HEK293 (cell line): ENCODE measurements at regions not wholly inside any gene's neighbourhood (a gene's known extent, or its start where the extent isn't known, plus 50 kb on each side); places are given as distances from the start of the nearest gene placed in this dataset.
A peak's percentile ranks its signal among the peaks of the same experiment; 100 is the strongest.

ENCODE experiments used
- CTCF ChIA-PET: fragments of 350-600 bp; formaldehyde crosslinking; extraction: SDS; loops from one replicate; lab custom pipeline; 2021; ENCODE audit warnings: antibody characterized with exemption; lab: Yijun Ruan, JAX
- POLR2A ChIA-PET: fragments of 300-600 bp; formaldehyde crosslinking; extraction: SDS; loops from one replicate; lab custom pipeline; 2020; ENCODE audit warnings: antibody characterized with exemption, inconsistent platforms; lab: Yijun Ruan, JAX
- H3K27ac ChIP-seq: fragments of 200-500 bp; sonication (Bioruptor generic); 2 replicates; pipeline ENCODE4 v1.5.1; 2014; ENCODE audit warnings: low read depth, low read length, control low read depth, inconsistent platforms; ENCODE audit errors: extremely low read depth
- H3K36me3 ChIP-seq, 2 experiments: fragments of 200-500 bp in 1 of 2; sonication (Bioruptor generic) in 1 of 2; 1 replicate in 1 of 2; 2 replicates in 1 of 2; pipeline ENCODE4 v1.5.1; 2014 to 2017; ENCODE audit warnings: inconsistent platforms in 2 of 2, low read length in 2 of 2; ENCODE audit not compliant: control insufficient read depth in 2 of 2, insufficient read depth in 1 of 2
- H3K4me1 ChIP-seq: fragments of 200-500 bp; sonication (Bioruptor generic); 2 replicates; pipeline ENCODE4 v1.5.1; 2014; ENCODE audit warnings: mild to moderate bottlenecking, low read length, inconsistent platforms; ENCODE audit not compliant: control insufficient read depth, insufficient read depth
- H3K4me3 ChIP-seq: 2 replicates; pipeline ENCODE4 v1.5.1; 2011; ENCODE audit warnings: low read depth, mild to moderate bottlenecking, control low read depth, low read length, moderate library complexity
- H3K9me3 ChIP-seq: fragments of 200-500 bp; sonication (Bioruptor generic); 2 replicates; pipeline ENCODE4 v1.5.1; 2014; ENCODE audit warnings: low read depth, low read length, inconsistent platforms; ENCODE audit not compliant: control insufficient read depth, insufficient read depth
- BCL6B ChIP-seq: fragments of 450-650 bp; formaldehyde crosslinking; IDR thresholded peaks from 2 replicates; pipeline ENCODE4 v1.5.1; 2017; ENCODE audit warnings: missing biosample characterization, missing genetic modification characterization
- IKZF3 ChIP-seq: fragments of 450-650 bp; IDR thresholded peaks from 2 replicates; pipeline ENCODE4 v1.5.0; 2018; ENCODE audit warnings: missing biosample characterization, mild to moderate bottlenecking, missing genetic modification characterization, moderate library complexity
- INSM2 ChIP-seq: fragments of 450-650 bp; formaldehyde crosslinking; IDR thresholded peaks from 2 replicates; pipeline ENCODE4 v1.5.1; 2016; ENCODE audit warnings: missing biosample characterization, missing genetic modification characterization
- KLF16 ChIP-seq: fragments of 450-650 bp; formaldehyde crosslinking; IDR thresholded peaks from 2 replicates; pipeline ENCODE4 v1.5.1; 2017; ENCODE audit warnings: missing biosample characterization, missing genetic modification characterization
- KLF9 ChIP-seq: fragments of 450-650 bp; formaldehyde crosslinking; IDR thresholded peaks from 2 replicates; pipeline ENCODE4 v1.5.1; 2016; ENCODE audit warnings: missing biosample characterization, missing genetic modification characterization, low read depth
- OSR2 ChIP-seq: fragments of 450-650 bp; formaldehyde crosslinking; IDR thresholded peaks from 2 replicates; pipeline ENCODE4 v1.5.1; 2016; ENCODE audit warnings: missing biosample characterization, missing genetic modification characterization
- ZBTB48 ChIP-seq: fragments of 450-650 bp; formaldehyde crosslinking; IDR thresholded peaks from 2 replicates; pipeline ENCODE4 v1.5.1; 2016; ENCODE audit warnings: missing biosample characterization, missing genetic modification characterization
- ZBTB7A ChIP-seq: fragments of 450-650 bp; formaldehyde crosslinking; IDR thresholded peaks from 2 replicates; pipeline ENCODE4 v1.5.1; 2016; ENCODE audit warnings: low read depth, missing biosample characterization, missing genetic modification characterization
- ZNF140 ChIP-seq: fragments of 450-650 bp; formaldehyde crosslinking; IDR thresholded peaks from 2 replicates; pipeline ENCODE4 v1.5.1; 2016; ENCODE audit warnings: missing biosample characterization, missing genetic modification characterization
- ZNF202 ChIP-seq: fragments of 450-650 bp; formaldehyde crosslinking; IDR thresholded peaks from 2 replicates; pipeline ENCODE4 v1.5.1; 2016; ENCODE audit warnings: missing biosample characterization, missing genetic modification characterization, borderline replicate concordance
- ZNF24 ChIP-seq: fragments of 450-650 bp; formaldehyde crosslinking; IDR thresholded peaks from 2 replicates; pipeline ENCODE4 v1.5.1; 2016; ENCODE audit warnings: missing biosample characterization, missing genetic modification characterization
- ZNF324 ChIP-seq: fragments of 450-650 bp; formaldehyde crosslinking; IDR thresholded peaks from 2 replicates; pipeline ENCODE4 v1.5.1; 2016; ENCODE audit warnings: missing biosample characterization, missing genetic modification characterization
- ZNF449 ChIP-seq: fragments of 450-650 bp; formaldehyde crosslinking; IDR thresholded peaks from 2 replicates; pipeline ENCODE4 v1.5.1; 2017; ENCODE audit warnings: missing biosample characterization, mild to moderate bottlenecking, missing genetic modification characterization, moderate library complexity
- ZNF501 ChIP-seq: fragments of 450-650 bp; formaldehyde crosslinking; IDR thresholded peaks from 2 replicates; pipeline ENCODE4 v1.5.1; 2016; ENCODE audit warnings: missing biosample characterization, missing genetic modification characterization
- ZNF521 ChIP-seq: fragments of 450-650 bp; formaldehyde crosslinking; IDR thresholded peaks from 2 replicates; pipeline ENCODE4 v1.5.1; 2017; ENCODE audit warnings: missing biosample characterization, mild to moderate bottlenecking, missing genetic modification characterization
- ZNF561 ChIP-seq: fragments of 450-650 bp; IDR thresholded peaks from 2 replicates; pipeline ENCODE4 v1.5.1; 2018; ENCODE audit warnings: missing biosample characterization, missing genetic modification characterization, borderline replicate concordance
- ZNF596 ChIP-seq: fragments of 450-650 bp; IDR thresholded peaks from 2 replicates; pipeline ENCODE4 v1.5.0; 2018; ENCODE audit warnings: missing biosample characterization, mild to moderate bottlenecking, missing genetic modification characterization, moderate library complexity
- ZNF623 ChIP-seq: fragments of 450-650 bp; formaldehyde crosslinking; IDR thresholded peaks from 2 replicates; pipeline ENCODE4 v1.5.1; 2016; ENCODE audit warnings: missing biosample characterization, missing genetic modification characterization
- ZNF624 ChIP-seq: fragments of 450-650 bp; formaldehyde crosslinking; IDR thresholded peaks from 2 replicates; pipeline ENCODE4 v1.5.1; 2017; ENCODE audit warnings: missing biosample characterization, missing genetic modification characterization
- ZSCAN23 ChIP-seq: fragments of 450-650 bp; formaldehyde crosslinking; IDR thresholded peaks from 2 replicates; pipeline ENCODE4 v1.5.1; 2016; ENCODE audit warnings: missing biosample characterization, missing genetic modification characterization
- TF ChIP-seq, protein P1 (sequence below): fragments of 450-650 bp; formaldehyde crosslinking; IDR thresholded peaks from 2 replicates; pipeline ENCODE4 v1.5.1; 2016; ENCODE audit warnings: missing biosample characterization, missing genetic modification characterization
- TF ChIP-seq, protein P2 (sequence below): fragments of 450-650 bp; formaldehyde crosslinking; IDR thresholded peaks from 2 replicates; pipeline ENCODE4 v1.5.1; 2016; ENCODE audit warnings: missing biosample characterization, missing genetic modification characterization

GRCh38 chr12:88648625-88649024, 68.4 kb upstream of the KITLG start (continued):
- TF ChIP-seq, protein P1, sequence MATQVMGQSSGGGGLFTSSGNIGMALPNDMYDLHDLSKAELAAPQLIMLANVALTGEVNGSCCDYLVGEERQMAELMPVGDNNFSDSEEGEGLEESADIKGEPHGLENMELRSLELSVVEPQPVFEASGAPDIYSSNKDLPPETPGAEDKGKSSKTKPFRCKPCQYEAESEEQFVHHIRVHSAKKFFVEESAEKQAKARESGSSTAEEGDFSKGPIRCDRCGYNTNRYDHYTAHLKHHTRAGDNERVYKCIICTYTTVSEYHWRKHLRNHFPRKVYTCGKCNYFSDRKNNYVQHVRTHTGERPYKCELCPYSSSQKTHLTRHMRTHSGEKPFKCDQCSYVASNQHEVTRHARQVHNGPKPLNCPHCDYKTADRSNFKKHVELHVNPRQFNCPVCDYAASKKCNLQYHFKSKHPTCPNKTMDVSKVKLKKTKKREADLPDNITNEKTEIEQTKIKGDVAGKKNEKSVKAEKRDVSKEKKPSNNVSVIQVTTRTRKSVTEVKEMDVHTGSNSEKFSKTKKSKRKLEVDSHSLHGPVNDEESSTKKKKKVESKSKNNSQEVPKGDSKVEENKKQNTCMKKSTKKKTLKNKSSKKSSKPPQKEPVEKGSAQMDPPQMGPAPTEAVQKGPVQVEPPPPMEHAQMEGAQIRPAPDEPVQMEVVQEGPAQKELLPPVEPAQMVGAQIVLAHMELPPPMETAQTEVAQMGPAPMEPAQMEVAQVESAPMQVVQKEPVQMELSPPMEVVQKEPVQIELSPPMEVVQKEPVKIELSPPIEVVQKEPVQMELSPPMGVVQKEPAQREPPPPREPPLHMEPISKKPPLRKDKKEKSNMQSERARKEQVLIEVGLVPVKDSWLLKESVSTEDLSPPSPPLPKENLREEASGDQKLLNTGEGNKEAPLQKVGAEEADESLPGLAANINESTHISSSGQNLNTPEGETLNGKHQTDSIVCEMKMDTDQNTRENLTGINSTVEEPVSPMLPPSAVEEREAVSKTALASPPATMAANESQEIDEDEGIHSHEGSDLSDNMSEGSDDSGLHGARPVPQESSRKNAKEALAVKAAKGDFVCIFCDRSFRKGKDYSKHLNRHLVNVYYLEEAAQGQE (tag by site-specific recombination), result peak; percentile 67
- TF ChIP-seq INSM2 (no peak), IKZF3 (no peak), KLF16 (tag by site-specific recombination) (no peak), ZNF623 (tag by site-specific recombination) (peak; percentile 77), ZNF501 (0 out of 2 replicates have a peak, but pooled peaks have one; percentile 51), ZNF140 (peak; percentile 94), ZNF202 (tag by site-specific recombination) (0 out of 2 replicates have a peak, but pooled peaks have one; percentile 45), ZBTB7A (tag by site-specific recombination) (no peak), KLF9 (tag by site-specific recombination) (no peak)
- TF ChIP-seq, protein P2, sequence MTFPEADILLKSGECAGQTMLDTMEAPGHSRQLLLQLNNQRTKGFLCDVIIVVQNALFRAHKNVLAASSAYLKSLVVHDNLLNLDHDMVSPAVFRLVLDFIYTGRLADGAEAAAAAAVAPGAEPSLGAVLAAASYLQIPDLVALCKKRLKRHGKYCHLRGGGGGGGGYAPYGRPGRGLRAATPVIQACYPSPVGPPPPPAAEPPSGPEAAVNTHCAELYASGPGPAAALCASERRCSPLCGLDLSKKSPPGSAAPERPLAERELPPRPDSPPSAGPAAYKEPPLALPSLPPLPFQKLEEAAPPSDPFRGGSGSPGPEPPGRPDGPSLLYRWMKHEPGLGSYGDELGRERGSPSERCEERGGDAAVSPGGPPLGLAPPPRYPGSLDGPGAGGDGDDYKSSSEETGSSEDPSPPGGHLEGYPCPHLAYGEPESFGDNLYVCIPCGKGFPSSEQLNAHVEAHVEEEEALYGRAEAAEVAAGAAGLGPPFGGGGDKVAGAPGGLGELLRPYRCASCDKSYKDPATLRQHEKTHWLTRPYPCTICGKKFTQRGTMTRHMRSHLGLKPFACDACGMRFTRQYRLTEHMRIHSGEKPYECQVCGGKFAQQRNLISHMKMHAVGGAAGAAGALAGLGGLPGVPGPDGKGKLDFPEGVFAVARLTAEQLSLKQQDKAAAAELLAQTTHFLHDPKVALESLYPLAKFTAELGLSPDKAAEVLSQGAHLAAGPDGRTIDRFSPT (tag by site-specific recombination), result no peak

GRCh38 chr12:88646824-88647223, 66.6 kb upstream of the KITLG start:
- POLR2A ChIA-PET, result no interaction called here
- no peaks in the 10 kb centered on the region for H3K4me1 ChIP-seq

More at GRCh38 chr12:88646824-88647223, 66.6 kb upstream of the KITLG start:
- Histone ChIP-seq H3K27ac (no peak overlapping the region), H3K4me3 (no peak overlapping the region), H3K9me3 (no peaks in the 10 kb centered on the region), H3K36me3 (no peaks in the 10 kb centered on the region)
- no peak for TF ChIP-seq ZNF561 (tag by site-specific recombination)
- no peak for TF ChIP-seq ZNF521
- TF ChIP-seq ZNF623 (tag by site-specific recombination), result no peak
- no peak for TF ChIP-seq ZNF449
- TF ChIP-seq OSR2 (tag by site-specific recombination), result no peak
- TF ChIP-seq ZBTB48, result no peak
- no peak for TF ChIP-seq ZSCAN23
- no peak for TF ChIP-seq ZNF24 (tag by site-specific recombination)
- TF ChIP-seq ZNF324 (tag by site-specific recombination), result no peak
- no peak for TF ChIP-seq ZNF596 (tag by site-specific recombination)
- TF ChIP-seq ZNF624, result no peak
- no peak for TF ChIP-seq BCL6B (tag by site-specific recombination)
- CTCF ChIA-PET, result no interaction called here
